ENCODE measurements at regions not wholly inside any gene's neighbourhood (a gene's known extent, or its start where the extent isn't known, plus 50 kb on each side); places are given as distances from the start of the nearest gene placed in this dataset.

DNA sequence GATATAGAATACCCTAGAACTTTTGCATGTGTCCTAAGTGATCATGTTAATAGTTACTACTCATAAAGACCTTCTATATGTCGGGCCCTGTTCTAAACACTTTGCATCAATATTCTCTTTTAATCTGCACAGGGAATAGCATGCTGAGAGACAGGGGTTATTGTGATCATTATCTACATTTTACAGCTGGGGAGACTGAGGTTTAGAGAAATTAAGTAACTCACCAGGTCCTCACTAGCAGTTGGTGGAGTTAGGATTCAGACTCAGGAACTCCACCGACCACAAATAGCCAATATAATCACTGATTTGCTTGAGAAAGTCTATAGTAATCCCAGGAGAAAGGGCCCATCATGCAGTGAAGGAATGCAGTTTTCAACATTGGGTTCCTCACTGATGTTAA, 111.2 kb upstream of the ADO start:
- TF ChIP-seq, protein P1, sequence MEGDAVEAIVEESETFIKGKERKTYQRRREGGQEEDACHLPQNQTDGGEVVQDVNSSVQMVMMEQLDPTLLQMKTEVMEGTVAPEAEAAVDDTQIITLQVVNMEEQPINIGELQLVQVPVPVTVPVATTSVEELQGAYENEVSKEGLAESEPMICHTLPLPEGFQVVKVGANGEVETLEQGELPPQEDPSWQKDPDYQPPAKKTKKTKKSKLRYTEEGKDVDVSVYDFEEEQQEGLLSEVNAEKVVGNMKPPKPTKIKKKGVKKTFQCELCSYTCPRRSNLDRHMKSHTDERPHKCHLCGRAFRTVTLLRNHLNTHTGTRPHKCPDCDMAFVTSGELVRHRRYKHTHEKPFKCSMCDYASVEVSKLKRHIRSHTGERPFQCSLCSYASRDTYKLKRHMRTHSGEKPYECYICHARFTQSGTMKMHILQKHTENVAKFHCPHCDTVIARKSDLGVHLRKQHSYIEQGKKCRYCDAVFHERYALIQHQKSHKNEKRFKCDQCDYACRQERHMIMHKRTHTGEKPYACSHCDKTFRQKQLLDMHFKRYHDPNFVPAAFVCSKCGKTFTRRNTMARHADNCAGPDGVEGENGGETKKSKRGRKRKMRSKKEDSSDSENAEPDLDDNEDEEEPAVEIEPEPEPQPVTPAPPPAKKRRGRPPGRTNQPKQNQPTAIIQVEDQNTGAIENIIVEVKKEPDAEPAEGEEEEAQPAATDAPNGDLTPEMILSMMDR (IDR thresholded peaks at IDR 0.05 in 8 of 11, conservative IDR thresholded peaks at IDR 0.05 in 3 of 11) = no peak
- TF ChIP-seq POLR2AphosphoS5 (IDR thresholded peaks at IDR 0.05) = no peak

All from spleen (tissue), 7 donors.